NT2/D1 (cell line): ENCODE measurements at regions not wholly inside any gene's neighbourhood (a gene's known extent, or its start where the extent isn't known, plus 50 kb on each side); places are given as distances from the start of the nearest gene placed in this dataset.

Experiments used
- DNase-seq: peaks from one replicate; pipeline ENCODE4 v3.0.0-alpha.2; 2011; ENCODE audit warnings: low read depth, low spot score
- H3K27me3 ChIP-seq: 2 replicates; pipeline ENCODE4 v1.6.0; 2011; ENCODE audit warnings: mild to moderate bottlenecking; ENCODE audit not compliant: insufficient read length, insufficient read depth
- H3K36me3 ChIP-seq: 2 replicates; pipeline ENCODE4 v1.6.1; 2011; ENCODE audit warnings: mild to moderate bottlenecking, low read length, mixed read lengths; ENCODE audit not compliant: insufficient read depth, insufficient read length
- H3K4me1 ChIP-seq: 2 replicates; pipeline ENCODE4 v1.5.1; 2011; ENCODE audit not compliant: insufficient read depth, insufficient read length
- H3K4me3 ChIP-seq: 2 replicates; pipeline ENCODE4 v1.5.1; 2011; ENCODE audit warnings: low read depth; ENCODE audit not compliant: insufficient read length
- H3K9ac ChIP-seq: 2 replicates; pipeline ENCODE4 v1.6.0; 2011; ENCODE audit warnings: low read depth; ENCODE audit not compliant: insufficient read length
- H3K9me3 ChIP-seq: 2 replicates; pipeline ENCODE4 v1.5.1; 2011; ENCODE audit warnings: mild to moderate bottlenecking, low read length; ENCODE audit not compliant: insufficient read depth
- SUZ12 ChIP-seq: IDR thresholded peaks from 2 replicates; pipeline ENCODE4 v1.6.1; 2011; ENCODE audit not compliant: insufficient read length, insufficient read depth; ENCODE audit errors: extremely low read depth
- YY1 ChIP-seq: IDR thresholded peaks from 2 replicates; pipeline ENCODE4 v1.6.1; 2011; ENCODE audit not compliant: insufficient read length, insufficient read depth
- ZNF274 ChIP-seq: IDR thresholded peaks from 2 replicates; pipeline ENCODE4 v1.6.1; 2011; ENCODE audit warnings: mild to moderate bottlenecking, low read depth, low read length

DNA sequence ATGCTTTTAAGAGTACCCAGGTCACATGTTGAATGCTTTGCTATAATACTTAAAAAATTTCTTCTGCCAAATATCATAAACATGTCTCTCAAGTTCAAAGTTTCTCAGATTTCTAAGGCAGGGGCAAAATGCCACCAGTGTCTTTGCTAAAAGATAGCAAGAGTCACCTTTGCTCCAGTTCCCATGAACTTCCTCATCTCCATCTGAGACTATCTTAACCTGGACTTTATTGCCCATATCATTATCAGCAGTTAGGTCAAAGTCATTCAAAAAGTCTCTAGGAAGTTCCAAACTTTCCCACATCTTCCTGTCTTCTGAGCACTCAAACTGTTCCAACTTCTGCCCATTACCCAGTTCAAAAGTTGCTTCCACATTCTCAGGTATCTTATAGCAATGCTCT, 307.6 kb upstream of the TNC start:
- no peaks in the 10 kb centered on the region for H3K27me3 ChIP-seq
- H3K9ac ChIP-seq: no peak overlapping the region
- H3K36me3 ChIP-seq: no peaks in the 10 kb centered on the region
- no peak for TF ChIP-seq SUZ12
- TF ChIP-seq ZNF274: no peak
- TF ChIP-seq YY1: no peak
- no peak overlapping the region for H3K4me3 ChIP-seq
- no peaks in the 10 kb centered on the region for H3K4me1 ChIP-seq
- H3K9me3 ChIP-seq: peaks cover 47% of the 10 kb centered on the region
- no peak for DNase-seq

DNA sequence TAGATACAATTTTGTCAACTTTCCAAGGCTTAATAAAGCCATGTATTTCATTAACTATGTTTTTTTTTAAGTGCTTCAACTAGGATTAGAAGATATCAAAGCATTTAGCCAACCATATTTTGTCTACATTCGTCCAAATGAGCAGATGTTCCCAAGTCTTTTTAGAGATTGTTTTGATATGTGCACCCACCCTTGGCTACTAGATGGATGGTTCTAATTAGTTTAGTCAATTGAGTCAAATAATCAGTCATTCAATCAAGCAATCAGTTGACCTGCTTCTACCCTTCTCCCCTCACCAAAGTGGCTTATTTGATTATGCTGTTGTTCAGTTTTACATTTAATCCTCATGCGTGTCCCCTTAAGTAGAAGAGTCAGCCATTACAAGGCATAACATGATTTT, 319.5 kb upstream of the TNC start:
- TF ChIP-seq SUZ12 (no peak), YY1 (no peak), ZNF274 (no peak)
- Histone ChIP-seq H3K4me1 (no peaks in the 10 kb centered on the region), H3K9me3 (no peaks in the 10 kb centered on the region), H3K9ac (no peak overlapping the region), H3K27me3 (no peaks in the 10 kb centered on the region), H3K36me3 (no peaks in the 10 kb centered on the region), H3K4me3 (no peak overlapping the region)
- DNase-seq: no peak

DNA sequence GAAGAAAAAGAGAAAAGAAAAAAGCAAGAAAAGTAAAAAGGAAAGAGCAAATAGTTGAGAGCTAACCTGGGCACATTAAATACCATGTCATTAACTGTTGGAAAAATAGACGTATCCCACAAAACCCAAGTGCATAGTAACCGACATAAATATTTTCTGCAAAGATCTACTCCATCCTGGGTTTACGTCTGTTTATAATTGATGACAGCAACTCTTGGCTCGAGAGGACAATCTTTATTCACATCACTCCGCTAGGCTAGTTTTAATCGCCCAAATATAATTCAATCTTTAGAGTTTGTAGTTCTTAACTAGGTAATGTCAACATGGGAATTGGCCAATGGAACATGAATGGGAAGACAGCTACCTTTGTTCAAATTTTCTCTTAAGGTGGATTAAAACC, 321.7 kb upstream of the TNC start:
- no peaks in the 10 kb centered on the region for H3K9me3 ChIP-seq
- H3K36me3 ChIP-seq: no peaks in the 10 kb centered on the region
- TF ChIP-seq SUZ12: no peak
- TF ChIP-seq YY1: no peak
- TF ChIP-seq ZNF274: no peak
- H3K9ac ChIP-seq: no peak overlapping the region
- no peaks in the 10 kb centered on the region for H3K4me1 ChIP-seq
- no peak overlapping the region for H3K4me3 ChIP-seq
- DNase-seq: no peak
- no peaks in the 10 kb centered on the region for H3K27me3 ChIP-seq

DNA sequence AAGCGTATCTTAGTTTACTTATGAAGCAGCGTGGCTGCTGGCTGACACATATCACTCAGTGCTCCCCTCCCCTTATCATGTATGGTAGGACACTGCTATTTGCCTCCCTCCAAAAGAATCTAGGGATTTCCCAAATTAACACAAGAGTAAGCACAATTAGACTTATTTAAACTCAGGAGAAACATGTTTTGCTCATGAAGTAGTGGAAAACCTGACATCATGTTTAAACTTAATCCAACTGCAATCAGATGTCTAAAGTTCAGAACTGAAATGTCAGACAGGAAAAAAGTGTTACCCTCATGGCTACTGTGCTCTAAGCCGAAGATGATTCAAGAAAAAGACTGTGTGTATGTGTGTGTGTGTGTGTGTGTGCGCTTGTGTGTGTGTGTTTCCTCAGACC, 324.1 kb upstream of the TNC start:
- TF ChIP-seq YY1 (no peak), SUZ12 (no peak), ZNF274 (no peak)
- H3K36me3 ChIP-seq: no peaks in the 10 kb centered on the region
- H3K9me3 ChIP-seq: no peaks in the 10 kb centered on the region
- H3K27me3 ChIP-seq: no peaks in the 10 kb centered on the region
- no peak overlapping the region for H3K4me3 ChIP-seq
- DNase-seq: no peak
- no peaks in the 10 kb centered on the region for H3K4me1 ChIP-seq
- no peak overlapping the region for H3K9ac ChIP-seq

DNA sequence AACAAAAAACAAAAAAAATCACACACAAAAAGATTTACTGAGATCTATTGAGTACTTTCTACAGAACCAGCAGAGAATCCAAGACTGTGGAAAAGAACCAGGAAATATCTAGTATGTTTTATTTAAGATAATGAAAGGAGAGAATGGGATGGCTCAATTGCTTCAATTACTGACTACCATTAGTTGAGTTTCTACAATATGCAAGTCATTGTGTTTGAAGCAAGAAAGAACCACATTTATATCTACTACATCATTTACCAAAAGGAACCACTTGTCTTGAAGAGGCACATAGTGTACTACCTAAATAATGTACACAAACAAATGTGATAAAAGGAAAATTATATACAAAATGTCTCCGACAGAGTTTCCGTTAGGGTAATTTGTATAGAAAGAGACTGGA, 325.9 kb upstream of the TNC start:
- H3K4me1 ChIP-seq: no peaks in the 10 kb centered on the region
- H3K9ac ChIP-seq: no peak overlapping the region
- no peak for TF ChIP-seq YY1
- no peak for TF ChIP-seq SUZ12
- TF ChIP-seq ZNF274: no peak
- H3K9me3 ChIP-seq: no peaks in the 10 kb centered on the region
- H3K27me3 ChIP-seq: no peaks in the 10 kb centered on the region
- no peaks in the 10 kb centered on the region for H3K36me3 ChIP-seq
- H3K4me3 ChIP-seq: no peak overlapping the region
- no peak for DNase-seq

- Histone ChIP-seq H3K9me3 (no peaks in the 10 kb centered on the region), H3K9ac (no peak overlapping the region), H3K36me3 (no peaks in the 10 kb centered on the region), H3K4me3 (no peak overlapping the region), H3K4me1 (no peaks in the 10 kb centered on the region), H3K27me3 (no peaks in the 10 kb centered on the region)
- no peak for DNase-seq
- TF ChIP-seq YY1: no peak
- TF ChIP-seq ZNF274: no peak
- no peak for TF ChIP-seq SUZ12
Measured at GRCh38 chr9:115444959-115445358, 327.0 kb upstream of the TNC start.

- Histone ChIP-seq H3K36me3 (no peaks in the 10 kb centered on the region), H3K27me3 (no peaks in the 10 kb centered on the region), H3K4me3 (no peak overlapping the region), H3K9ac (no peak overlapping the region), H3K4me1 (no peaks in the 10 kb centered on the region), H3K9me3 (no peaks in the 10 kb centered on the region)
- DNase-seq: no peak
- no peak for TF ChIP-seq SUZ12
- no peak for TF ChIP-seq ZNF274
- TF ChIP-seq YY1: no peak
Measured at GRCh38 chr9:115445655-115446054, 327.7 kb upstream of the TNC start.

DNA sequence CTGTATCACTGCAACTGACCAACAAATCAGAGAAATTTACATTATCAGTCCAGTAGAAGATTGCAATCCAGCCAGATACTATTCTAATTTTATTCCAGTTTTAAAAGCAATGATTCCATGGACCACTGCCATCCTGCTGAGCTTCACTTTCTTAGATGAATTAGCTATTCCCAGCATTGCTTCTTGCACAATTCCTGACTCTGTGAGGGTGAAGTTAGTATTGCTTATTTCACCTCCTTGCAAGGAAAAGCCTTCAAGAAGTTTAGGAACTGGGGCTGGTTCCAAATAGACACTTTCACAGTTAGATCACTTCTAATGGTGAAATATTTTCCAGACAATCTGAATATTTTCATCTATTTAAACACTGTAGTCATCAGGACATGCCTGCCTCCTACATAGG, 338.6 kb upstream of the TNC start:
- DNase-seq: no peak
- Histone ChIP-seq H3K4me3 (no peak overlapping the region), H3K36me3 (no peaks in the 10 kb centered on the region), H3K9ac (no peak overlapping the region), H3K4me1 (no peaks in the 10 kb centered on the region), H3K9me3 (no peaks in the 10 kb centered on the region), H3K27me3 (no peaks in the 10 kb centered on the region)
- TF ChIP-seq YY1 (no peak), SUZ12 (no peak), ZNF274 (no peak)
